Spleen (tissue), 7 donors: ENCODE measurements at regions not wholly inside any gene's neighbourhood (a gene's known extent, or its start where the extent isn't known, plus 50 kb on each side); places are given as distances from the start of the nearest gene placed in this dataset.
"Not testable (repeated sequence)": the region's sequence is repeated elsewhere in the genome, so short reads cannot be mapped to it uniquely, and the experiment has no call there.

ENCODE experiments used
- POLR2A ChIP-seq, 3 donors: fragments of 450-650 bp; IDR thresholded peaks; one replicate each; pipeline ENCODE4 v1.5.1; 2017; ENCODE audit warnings: antibody characterized with exemption in 3 of 3, mild to moderate bottlenecking in 1 of 3
- POLR2AphosphoS5 ChIP-seq, 3 donors: sonication (generic); formaldehyde crosslinking; IDR thresholded peaks; one replicate each; pipeline ENCODE4 v1.5.1; 2017; ENCODE audit warnings: antibody characterized with exemption in 3 of 3
- TF ChIP-seq, protein P1 (sequence below), 11 experiments: fragments of 200-600 bp in 7 of 11; fragments of 450-650 bp in 4 of 11; sonication (generic) in 4 of 11; IDR thresholded peaks in 8 of 11; conservative IDR thresholded peaks in 3 of 11; 1 replicate in 7 of 11; 2 replicates in 4 of 11; pipeline versions ENCODE4 v1.4.0 to v1.8.0; 2016 to 2021; ENCODE audit warnings: antibody characterized with exemption in 11 of 11, inconsistent platforms in 4 of 11, mild to moderate bottlenecking in 1 of 11
- donor health status: DM: no; HTN: no; CAD: no; lungs with moderate emphysema.
- donor health status: DM: no; HTN: no; CAD: no.
- donor health status: DM: no; HTN: no; CAD: no.

DNA sequence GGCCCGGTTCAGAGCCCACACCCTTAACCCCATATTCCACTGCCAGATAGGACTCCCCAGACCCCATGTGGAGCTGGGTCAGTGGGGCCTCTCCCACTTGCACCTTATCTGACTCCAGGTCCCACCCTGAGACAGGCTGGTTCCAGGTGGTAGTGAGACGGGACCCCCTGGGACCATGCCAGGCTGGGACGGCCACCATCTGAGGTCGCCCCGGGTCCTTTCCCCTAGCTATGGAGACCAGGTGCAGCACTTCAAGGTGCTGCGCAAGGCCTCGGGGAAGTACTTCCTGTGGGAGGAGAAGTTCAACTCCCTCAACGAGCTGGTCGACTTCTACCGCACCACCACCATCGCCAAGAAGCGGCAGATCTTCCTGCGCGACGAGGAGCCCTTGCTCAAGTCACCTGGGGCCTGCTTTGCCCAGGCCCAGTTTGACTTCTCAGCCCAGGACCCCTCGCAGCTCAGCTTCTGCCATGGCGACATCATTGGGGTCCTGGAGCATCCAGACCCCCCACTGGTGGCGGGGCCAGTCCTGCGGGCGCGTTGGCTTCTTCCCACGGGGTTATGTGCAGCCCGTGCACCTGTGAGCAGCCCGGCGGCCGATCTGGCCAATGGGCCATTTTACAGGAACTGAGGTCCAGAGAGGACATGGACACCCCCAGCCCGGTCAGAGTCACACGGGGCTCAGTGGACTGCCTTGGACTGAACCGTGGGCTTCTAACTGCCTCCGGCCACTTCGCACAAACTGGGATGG lies 410.5 kb upstream of the CAMK1G start:
- not testable (repeated sequence) for TF ChIP-seq POLR2AphosphoS5, POLR2A (IDR thresholded peaks at IDR 0.05)
- TF ChIP-seq, protein P1, sequence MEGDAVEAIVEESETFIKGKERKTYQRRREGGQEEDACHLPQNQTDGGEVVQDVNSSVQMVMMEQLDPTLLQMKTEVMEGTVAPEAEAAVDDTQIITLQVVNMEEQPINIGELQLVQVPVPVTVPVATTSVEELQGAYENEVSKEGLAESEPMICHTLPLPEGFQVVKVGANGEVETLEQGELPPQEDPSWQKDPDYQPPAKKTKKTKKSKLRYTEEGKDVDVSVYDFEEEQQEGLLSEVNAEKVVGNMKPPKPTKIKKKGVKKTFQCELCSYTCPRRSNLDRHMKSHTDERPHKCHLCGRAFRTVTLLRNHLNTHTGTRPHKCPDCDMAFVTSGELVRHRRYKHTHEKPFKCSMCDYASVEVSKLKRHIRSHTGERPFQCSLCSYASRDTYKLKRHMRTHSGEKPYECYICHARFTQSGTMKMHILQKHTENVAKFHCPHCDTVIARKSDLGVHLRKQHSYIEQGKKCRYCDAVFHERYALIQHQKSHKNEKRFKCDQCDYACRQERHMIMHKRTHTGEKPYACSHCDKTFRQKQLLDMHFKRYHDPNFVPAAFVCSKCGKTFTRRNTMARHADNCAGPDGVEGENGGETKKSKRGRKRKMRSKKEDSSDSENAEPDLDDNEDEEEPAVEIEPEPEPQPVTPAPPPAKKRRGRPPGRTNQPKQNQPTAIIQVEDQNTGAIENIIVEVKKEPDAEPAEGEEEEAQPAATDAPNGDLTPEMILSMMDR (IDR thresholded peaks at IDR 0.05 in 8 of 11, conservative IDR thresholded peaks at IDR 0.05 in 3 of 11): not testable (repeated sequence)
